Panc1 (cell line): ENCODE measurements at regions not wholly inside any gene's neighbourhood (a gene's known extent, or its start where the extent isn't known, plus 50 kb on each side); places are given as distances from the start of the nearest gene placed in this dataset.

Source experiments
- ATAC-seq: fragments of 200-7000 bp; cut with Tn5 transposase; 2 replicates; pipeline ENCODE4 v1.9.1; 2020; ENCODE audit warnings: mild to moderate bottlenecking, moderate library complexity
- BruUV-seq: library from RNA; stranded (reverse); fragments of 400-500 nt; replicated peaks from 2 replicates; lab custom pipeline; 2021; lab: Mats Ljungman, UMichigan
- CTCF ChIA-PET: fragments of 300-600 bp; sonication (Branson Sonifier 250); formaldehyde crosslinking; loops from one replicate; lab custom pipeline; 2022; ENCODE audit warnings: antibody characterized with exemption; lab: Charles Lee
- POLR2A ChIA-PET: fragments of 300-600 bp; sonication (Branson Sonifier 250); formaldehyde crosslinking; loops from one replicate; lab custom pipeline; 2022; ENCODE audit warnings: antibody characterized with exemption; lab: Charles Lee
- DNase-seq: peaks from one replicate; pipeline ENCODE4 v3.0.0-alpha.2; 2010; ENCODE audit warnings: low read depth, low spot score
- H3K27ac ChIP-seq: 2 replicates; pipeline ENCODE4 v1.5.1; 2011; ENCODE audit warnings: mild to moderate bottlenecking, low read length, inconsistent platforms
- H3K27me3 ChIP-seq: fragments of 200-500 bp; sonication (Bioruptor generic); 2 replicates; pipeline ENCODE4 v1.6.0; 2014; ENCODE audit warnings: low read length, inconsistent platforms; ENCODE audit not compliant: control insufficient read depth, insufficient read depth
- H3K36me3 ChIP-seq: fragments of 200-500 bp; sonication (Bioruptor generic); 2 replicates; pipeline ENCODE4 v1.5.1; 2014; ENCODE audit warnings: inconsistent platforms, mild to moderate bottlenecking, low read length, moderate library complexity; ENCODE audit not compliant: control insufficient read depth, insufficient read depth
- H3K4me1 ChIP-seq: 2 replicates; pipeline ENCODE4 v1.5.1; 2011; ENCODE audit warnings: inconsistent platforms, mild to moderate bottlenecking, low read length, moderate library complexity; ENCODE audit not compliant: control insufficient read depth, insufficient read depth
- H3K4me3 ChIP-seq, 2 experiments: 2 replicates each; pipeline ENCODE4 v1.5.1; 2011 to 2012; ENCODE audit warnings: low read depth in 2 of 2, low read length in 2 of 2, mild to moderate bottlenecking in 2 of 2, inconsistent platforms in 1 of 2, moderate library complexity in 1 of 2
- H3K9me3 ChIP-seq: fragments of 200-500 bp; sonication (Bioruptor generic); 2 replicates; pipeline ENCODE4 v1.5.1; 2014; ENCODE audit warnings: low read depth, mild to moderate bottlenecking, inconsistent platforms, low read length, moderate library complexity; ENCODE audit not compliant: control insufficient read depth, insufficient read depth
- POLR2AphosphoS5 ChIP-seq: IDR thresholded peaks from 2 replicates; pipeline ENCODE4 v1.6.1; 2012; ENCODE audit warnings: mild to moderate bottlenecking, low read depth, low read length, moderate library complexity
- SIN3A ChIP-seq: IDR thresholded peaks from 2 replicates; pipeline ENCODE4 v1.6.1; 2012; ENCODE audit warnings: low read depth, mild to moderate bottlenecking, low read length, moderate library complexity, borderline replicate concordance; ENCODE audit not compliant: insufficient read depth
- TCF7L2 ChIP-seq: IDR thresholded peaks from 2 replicates; pipeline ENCODE4 v1.6.1; 2011; ENCODE audit warnings: mild to moderate bottlenecking, low read depth, low read length, inconsistent platforms
- in situ Hi-C: cut with HindIII; loops from 2 replicates; pipeline ENCODE4 v1.10.0; 2016; ENCODE audit warnings: low sequenced_read_pairs, low pct_unique_long_range_greater_than_20kb
- intact Hi-C: fragments of 100-400 bp; cut with micrococcal nuclease; formaldehyde crosslinking; loops from one replicate; pipeline ENCODE4 v1.10.0; 2022; ENCODE audit not compliant: unreplicated experiment
- TF ChIP-seq, protein P1 (sequence below), 2 experiments: IDR thresholded peaks; 2 replicates each; pipeline ENCODE4 v1.6.1; 2011 to 2012; ENCODE audit warnings: low read depth in 2 of 2, control low read depth in 1 of 2, low read length in 1 of 2, mild to moderate bottlenecking in 1 of 2, moderate library complexity in 1 of 2; ENCODE audit not compliant: insufficient read depth in 1 of 2
- TF ChIP-seq, protein P2 (sequence below): fragments of 450-650 bp; IDR thresholded peaks from 2 replicates; pipeline ENCODE4 v1.5.1; 2017; ENCODE audit warnings: mild to moderate bottlenecking

DNA sequence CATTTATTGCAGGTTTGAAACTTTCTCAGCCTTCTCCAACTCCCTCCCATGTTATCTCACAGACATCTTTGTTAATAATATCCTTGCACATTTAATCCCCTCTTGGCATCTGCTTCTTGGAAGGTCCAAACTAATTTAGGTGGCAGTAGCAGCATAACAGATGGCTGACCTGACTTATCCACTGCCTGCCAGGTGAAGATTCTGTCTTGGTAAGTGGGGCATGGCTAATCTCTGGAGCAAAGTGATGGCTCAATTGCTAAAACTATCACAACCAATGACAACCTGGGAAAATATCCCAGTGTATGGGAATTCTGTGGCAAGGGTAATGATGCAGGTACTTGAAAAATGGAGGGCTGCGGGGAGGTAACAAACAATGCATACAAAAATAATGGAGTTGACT, 58.2 kb upstream of the ALG10B start:
- in situ Hi-C loops: no loop called here
- Histone ChIP-seq H3K9me3 (no peaks in the 10 kb centered on the region), H3K4me3 (no peak overlapping the region), H3K27me3 (no peaks in the 10 kb centered on the region), H3K4me1 (no peaks in the 10 kb centered on the region), H3K27ac (no peak overlapping the region), H3K36me3 (no peaks in the 10 kb centered on the region)
- no peak for DNase-seq
- ChIA-PET CTCF (no interaction called here), POLR2A (no interaction called here)
- TF ChIP-seq SIN3A: no peak
- TF ChIP-seq TCF7L2: no peak
- TF ChIP-seq, protein P1, sequence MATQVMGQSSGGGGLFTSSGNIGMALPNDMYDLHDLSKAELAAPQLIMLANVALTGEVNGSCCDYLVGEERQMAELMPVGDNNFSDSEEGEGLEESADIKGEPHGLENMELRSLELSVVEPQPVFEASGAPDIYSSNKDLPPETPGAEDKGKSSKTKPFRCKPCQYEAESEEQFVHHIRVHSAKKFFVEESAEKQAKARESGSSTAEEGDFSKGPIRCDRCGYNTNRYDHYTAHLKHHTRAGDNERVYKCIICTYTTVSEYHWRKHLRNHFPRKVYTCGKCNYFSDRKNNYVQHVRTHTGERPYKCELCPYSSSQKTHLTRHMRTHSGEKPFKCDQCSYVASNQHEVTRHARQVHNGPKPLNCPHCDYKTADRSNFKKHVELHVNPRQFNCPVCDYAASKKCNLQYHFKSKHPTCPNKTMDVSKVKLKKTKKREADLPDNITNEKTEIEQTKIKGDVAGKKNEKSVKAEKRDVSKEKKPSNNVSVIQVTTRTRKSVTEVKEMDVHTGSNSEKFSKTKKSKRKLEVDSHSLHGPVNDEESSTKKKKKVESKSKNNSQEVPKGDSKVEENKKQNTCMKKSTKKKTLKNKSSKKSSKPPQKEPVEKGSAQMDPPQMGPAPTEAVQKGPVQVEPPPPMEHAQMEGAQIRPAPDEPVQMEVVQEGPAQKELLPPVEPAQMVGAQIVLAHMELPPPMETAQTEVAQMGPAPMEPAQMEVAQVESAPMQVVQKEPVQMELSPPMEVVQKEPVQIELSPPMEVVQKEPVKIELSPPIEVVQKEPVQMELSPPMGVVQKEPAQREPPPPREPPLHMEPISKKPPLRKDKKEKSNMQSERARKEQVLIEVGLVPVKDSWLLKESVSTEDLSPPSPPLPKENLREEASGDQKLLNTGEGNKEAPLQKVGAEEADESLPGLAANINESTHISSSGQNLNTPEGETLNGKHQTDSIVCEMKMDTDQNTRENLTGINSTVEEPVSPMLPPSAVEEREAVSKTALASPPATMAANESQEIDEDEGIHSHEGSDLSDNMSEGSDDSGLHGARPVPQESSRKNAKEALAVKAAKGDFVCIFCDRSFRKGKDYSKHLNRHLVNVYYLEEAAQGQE (IDR thresholded peaks at IDR 0.05; ENCODE audit: insufficient read depth in 1 of 2, low read depth in 2 of 2, low read length in 1 of 2): no peak
- TF ChIP-seq, protein P2, sequence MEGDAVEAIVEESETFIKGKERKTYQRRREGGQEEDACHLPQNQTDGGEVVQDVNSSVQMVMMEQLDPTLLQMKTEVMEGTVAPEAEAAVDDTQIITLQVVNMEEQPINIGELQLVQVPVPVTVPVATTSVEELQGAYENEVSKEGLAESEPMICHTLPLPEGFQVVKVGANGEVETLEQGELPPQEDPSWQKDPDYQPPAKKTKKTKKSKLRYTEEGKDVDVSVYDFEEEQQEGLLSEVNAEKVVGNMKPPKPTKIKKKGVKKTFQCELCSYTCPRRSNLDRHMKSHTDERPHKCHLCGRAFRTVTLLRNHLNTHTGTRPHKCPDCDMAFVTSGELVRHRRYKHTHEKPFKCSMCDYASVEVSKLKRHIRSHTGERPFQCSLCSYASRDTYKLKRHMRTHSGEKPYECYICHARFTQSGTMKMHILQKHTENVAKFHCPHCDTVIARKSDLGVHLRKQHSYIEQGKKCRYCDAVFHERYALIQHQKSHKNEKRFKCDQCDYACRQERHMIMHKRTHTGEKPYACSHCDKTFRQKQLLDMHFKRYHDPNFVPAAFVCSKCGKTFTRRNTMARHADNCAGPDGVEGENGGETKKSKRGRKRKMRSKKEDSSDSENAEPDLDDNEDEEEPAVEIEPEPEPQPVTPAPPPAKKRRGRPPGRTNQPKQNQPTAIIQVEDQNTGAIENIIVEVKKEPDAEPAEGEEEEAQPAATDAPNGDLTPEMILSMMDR: no peak
- no peak for TF ChIP-seq POLR2AphosphoS5
- intact Hi-C loops: no loop called here
- no TSS peak for BruUV-seq
- ATAC-seq: no peak
